ENCODE measurements at regions not wholly inside any gene's neighbourhood (a gene's known extent, or its start where the extent isn't known, plus 50 kb on each side); places are given as distances from the start of the nearest gene placed in this dataset.

DNA sequence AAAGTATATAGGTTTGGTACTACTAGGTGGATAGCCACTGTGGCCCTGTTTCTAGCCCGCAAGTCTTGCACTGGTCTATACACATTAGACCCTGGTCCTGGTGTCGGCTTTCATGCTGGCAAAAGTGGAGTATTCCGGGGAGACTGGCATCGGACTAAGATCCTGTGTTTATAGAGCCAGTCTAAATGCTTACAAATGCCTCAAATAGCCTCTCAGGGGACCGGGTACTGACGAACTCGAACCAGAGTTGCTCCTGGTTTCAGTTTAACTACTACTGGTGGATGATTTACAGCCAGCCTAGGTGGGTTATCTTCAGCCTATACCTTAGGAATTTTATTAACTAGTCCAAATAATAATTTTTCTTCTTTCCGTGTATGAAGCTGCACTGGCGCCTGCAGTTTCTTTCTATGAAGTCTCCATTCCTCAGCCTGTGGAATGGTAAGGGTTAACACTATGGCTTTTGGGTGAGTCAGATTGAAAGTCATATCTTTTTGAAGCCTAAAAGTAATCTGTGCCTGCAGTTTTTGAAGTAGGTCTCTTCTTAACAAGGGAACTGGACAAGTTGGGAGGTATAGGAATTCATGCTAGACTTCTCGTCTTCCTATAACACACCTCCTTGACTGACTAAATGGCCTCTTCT is 51.3 kb downstream of the OR10H4 start:
- no peak for DNase-seq (ENCODE audit: low read depth in 2 of 2)

DNA sequence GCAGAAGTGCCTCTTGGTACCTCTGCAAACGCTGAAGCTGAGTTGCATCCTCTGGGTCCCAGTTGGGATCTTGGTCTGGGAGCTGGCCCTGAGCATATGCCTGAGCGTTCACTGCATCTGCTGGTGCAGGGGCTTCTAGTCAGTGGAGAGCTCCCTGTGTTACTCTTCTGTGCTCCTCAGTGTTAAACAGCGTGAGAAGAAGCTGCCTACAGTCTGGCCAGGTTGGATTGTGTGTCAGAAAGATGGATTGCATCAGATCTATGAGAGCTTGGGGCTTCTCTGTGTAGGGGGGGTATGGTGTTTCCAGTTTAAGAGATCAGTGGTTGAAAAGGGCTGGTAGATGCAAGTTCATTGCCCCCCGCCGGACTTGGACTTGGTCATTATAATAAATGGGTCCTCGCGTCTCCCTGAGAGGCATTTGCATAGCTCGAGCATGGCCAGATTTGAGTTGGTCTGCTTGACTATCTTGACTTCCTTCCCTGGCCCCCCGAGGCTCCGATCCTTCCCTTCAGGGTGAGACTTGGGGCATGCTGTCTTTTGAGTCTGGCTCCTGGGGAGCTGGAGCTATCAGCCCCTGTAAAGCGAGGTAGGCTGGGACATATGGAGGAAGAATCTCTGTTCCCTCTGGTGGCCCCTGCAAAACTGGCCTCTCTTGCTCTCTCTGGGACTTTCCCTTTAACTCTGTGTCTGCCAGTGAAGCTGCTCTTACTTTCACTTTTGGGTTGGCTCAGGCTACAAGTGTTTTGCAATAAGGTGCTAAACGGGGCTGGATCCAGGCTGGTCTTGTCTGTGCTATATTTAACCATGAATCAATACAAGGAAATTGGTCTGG is 52.9 kb downstream of the OR10H4 start:
- DNase-seq (ENCODE audit: low read depth in 2 of 2) = peak; percentile 20 to 26

- DNase-seq (ENCODE audit: low read depth in 2 of 2) = no peak
These were observed 53.9 kb downstream of the OR10H4 start for GRCh38 chr19:16002406-16003384.

DNA sequence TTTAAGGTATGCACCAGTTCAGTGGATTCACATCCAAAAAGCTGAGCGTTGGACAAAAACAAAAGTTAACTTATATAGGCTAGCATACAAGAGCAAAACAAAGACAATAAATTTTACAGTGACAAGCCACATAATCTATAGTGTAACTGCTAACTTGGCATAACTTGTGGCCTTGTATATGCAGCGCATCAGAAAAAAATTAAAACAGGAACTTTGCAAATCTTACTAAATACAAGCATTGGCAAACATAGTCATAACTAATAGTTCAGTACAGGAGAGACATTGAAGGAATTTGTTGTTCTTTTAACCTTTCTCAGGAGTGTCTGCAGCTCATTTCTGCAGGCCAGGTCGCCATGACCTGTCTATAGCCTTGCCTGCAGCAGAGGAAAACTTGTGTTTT is 54.6 kb downstream of the OR10H4 start:
- DNase-seq (ENCODE audit: low read depth in 2 of 2) = no peak

GRCh38 chr19:16005925-16006324 is 57.1 kb downstream of the OR10H4 start:
- no peak for DNase-seq (ENCODE audit: low read depth in 2 of 2)

- no peak for DNase-seq (ENCODE audit: low read depth in 2 of 2)
These were observed 63.7 kb upstream of the TPM4 start for GRCh38 chr19:16012552-16012951.

DNA sequence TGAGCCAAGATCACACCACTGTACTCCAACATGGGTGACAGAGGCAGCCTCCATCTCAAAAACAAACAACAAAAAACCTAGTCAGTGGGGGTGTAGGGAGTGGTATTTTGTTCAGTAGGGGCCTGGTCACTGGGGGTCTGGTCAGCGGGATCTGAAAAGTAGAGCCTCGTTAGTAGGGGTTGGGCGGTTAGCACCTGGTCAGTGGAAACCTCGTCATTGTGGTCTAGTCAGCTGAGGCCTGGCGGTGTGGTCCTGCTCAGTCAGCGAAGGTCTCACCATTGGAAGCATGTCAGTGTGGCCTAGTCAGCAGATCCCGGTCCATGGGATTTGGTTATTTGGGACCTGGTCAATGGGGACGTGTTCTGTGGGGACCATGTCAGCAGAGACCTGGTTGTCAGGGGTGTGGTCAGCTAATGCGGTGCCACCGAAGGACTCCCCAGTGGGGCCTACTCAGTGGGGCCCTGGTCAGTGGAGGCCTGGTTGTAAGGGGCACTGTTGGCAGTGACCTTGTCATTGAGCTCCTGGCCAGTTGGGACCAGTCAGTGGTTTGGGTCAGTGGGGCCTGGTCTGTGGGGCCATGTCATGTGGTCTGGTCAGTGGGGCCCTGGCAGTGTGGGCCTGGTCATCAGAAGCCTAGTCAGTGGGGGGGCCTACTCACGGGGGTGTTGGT is 63.0 kb upstream of the TPM4 start:
- DNase-seq (ENCODE audit: low read depth in 2 of 2) = no peak

- DNase-seq (ENCODE audit: low read depth in 2 of 2) = no peak
These were observed 62.1 kb upstream of the TPM4 start for GRCh38 chr19:16013851-16014840.

- DNase-seq (ENCODE audit: low read depth in 2 of 2) = no peak
These were observed 61.1 kb upstream of the TPM4 start for GRCh38 chr19:16014923-16015804.

GRCh38 chr19:16015805-16016173 is 60.5 kb upstream of the TPM4 start:
- no peak for DNase-seq (ENCODE audit: low read depth in 2 of 2)

DNA sequence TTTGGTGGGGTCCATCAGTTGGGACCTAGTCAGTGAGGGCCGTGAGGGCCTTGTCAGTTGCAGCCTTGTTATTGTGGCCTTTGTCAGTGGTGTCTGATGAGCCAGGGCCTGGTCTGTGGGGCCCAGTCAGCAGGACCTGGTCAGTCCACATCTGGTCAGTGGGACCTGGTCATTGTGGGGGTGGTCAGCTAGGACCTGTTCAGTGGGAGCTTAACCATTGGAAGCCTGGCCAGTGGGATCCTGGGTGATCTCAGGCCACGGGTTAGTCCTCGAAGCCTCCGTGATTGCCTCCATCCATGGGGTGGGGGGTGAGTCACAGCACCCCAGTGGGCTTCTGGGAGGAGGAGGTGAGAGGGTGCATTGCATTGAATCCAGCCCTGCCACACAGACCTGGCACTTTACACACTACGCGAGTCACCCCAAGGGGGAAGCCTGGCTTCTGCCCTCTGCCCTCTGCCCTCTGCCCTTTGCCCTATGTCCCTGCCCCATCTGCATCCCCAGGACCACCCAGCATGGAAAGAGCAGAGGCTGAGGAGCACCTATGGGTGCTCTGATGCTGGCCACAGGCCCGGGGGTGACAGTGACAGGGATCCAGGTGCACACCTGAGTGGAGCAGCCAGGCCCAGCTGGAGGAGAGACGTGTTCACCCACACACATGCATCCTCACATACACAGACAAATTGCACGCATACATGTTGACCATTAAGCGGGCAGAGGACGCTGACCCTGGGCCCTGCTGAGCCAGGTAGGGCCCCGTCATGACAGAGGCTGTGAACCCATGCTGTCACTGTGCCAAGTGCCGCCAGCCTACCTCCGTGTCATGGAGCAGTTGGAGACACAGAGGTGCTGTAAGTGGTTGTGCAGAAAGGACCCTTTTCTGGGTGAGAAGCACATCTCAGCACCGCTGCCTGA is 59.8 kb upstream of the TPM4 start:
- no peak for DNase-seq (ENCODE audit: low read depth in 2 of 2)

- no peak for DNase-seq (ENCODE audit: low read depth in 2 of 2)
These were observed 59.2 kb upstream of the TPM4 start for GRCh38 chr19:16017138-16017490.

DNA sequence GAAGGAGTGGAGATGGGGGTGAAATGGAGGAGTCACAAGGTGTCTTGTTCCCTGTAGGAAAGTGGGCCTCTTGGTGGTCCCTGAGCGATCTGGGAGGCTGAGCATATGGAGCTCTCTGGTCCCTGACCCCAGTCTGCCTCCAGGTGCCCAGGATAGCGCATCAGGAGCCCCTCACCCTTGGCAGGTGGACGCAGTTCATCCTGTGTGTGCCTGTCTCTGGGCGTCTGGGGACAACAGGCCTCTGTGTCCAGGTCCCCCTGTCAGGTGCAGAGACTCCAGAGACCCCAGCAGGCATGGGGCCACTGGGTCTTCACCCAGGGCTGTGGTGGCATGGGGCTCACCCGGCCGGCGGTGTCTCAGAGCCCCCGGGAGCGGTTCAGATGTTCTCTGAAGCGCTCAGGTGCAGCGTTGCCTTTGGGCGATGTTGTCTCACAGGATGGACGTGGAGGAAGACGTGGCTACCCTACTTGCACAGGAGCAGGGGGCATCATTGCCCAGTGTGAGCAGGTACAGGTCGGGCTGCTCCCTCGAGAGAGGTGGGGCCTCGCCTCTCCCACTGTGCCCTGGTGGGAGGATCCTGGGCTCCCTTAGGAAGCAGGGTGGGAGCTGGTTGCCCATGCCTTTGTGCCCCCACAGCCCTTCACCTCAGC is 58.1 kb upstream of the TPM4 start:
- DNase-seq (ENCODE audit: low read depth in 2 of 2) = no peak

DNA sequence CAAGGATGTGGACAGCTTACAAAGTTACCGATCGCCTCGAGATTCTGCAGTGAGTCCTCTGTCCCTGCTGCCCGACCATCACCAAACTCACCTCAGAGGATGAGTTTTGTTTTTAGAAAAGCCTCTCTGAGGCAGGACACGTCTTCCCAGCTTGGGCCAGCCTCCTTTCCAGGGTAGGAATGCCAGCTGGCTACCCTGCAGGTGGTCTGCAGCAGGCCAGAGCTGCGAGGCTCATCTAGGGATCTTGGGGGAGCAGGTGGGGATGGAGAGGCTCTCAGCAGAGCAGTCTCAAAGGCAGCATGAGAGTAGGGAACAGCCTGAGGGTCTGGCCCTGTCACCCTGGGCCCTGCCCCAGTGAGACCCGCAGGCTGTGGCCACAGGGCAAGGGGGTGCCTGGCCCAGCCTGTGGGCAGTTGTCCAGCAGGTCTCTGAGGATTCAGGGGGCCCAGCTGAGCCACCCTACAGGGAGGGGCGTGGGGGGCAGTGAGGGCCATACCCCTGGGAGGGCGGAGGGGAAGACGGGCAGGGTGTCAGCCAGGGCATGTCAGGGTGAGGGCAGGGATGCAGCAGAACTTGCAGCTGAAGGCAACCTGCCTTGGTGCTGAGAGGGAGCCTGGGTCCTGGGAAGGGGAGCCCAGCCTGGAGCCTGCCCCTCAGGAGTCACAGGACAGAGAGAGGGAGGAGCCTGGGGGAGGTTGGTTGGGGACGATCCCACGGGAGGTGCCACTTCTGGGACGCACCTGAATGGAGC is 57.3 kb upstream of the TPM4 start:
- no peak for DNase-seq (ENCODE audit: low read depth in 2 of 2)

DNA sequence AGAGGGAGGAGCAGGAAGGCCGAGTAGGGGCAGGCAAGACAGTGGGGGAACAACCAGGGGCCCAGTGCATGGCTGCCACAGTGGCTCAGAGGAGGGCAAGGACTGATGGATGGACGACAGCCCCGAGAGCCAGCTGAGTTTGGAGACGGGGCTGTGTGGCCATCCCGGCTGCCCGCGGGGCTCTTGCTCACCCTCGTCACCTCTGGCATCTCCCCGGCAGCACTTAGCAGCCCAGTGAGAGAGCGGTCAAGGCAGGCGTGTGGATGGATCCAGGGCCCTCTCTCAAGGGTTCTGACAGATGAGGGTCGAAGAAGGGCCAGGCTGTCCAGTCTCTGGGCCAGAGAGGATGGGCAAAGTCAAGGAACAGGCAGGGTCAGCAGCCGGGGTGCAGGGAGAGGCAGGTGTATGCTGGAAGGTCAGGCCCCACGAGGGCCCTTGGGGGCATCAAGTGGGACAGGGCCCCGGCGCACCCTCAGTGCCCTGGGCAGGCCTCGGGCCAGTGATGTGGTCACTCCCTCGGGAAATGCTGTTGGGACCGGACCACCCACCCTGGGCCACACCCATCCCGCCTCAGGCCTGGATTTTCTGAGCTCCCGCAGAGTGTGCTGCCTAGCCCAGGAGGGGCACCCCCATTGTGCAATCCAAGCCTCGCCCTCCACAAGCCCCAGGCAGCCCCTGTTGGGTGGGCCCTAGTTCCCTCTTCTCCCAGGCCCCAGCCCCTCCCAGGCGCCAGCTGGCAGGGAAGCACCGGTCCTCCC is 56.4 kb upstream of the TPM4 start:
- no peak for DNase-seq (ENCODE audit: low read depth in 2 of 2)

- DNase-seq (ENCODE audit: low read depth in 2 of 2) = no peak
These were observed 54.5 kb upstream of the TPM4 start for GRCh38 chr19:16021796-16022195.

GRCh38 chr19:16022251-16022650 is 54.0 kb upstream of the TPM4 start:
- no peak for DNase-seq (ENCODE audit: low read depth in 2 of 2)

Measured in stimulated activated CD4-positive, alpha-beta T cell treated with anti-CD3 and anti-CD28 coated beads, Interleukin-1b, Interleukin-23, amount 100 ng/mL, for 4 hours (primary cell).